Cardiac muscle cell (in vitro differentiated cells and primary cell): ENCODE measurements at regions not wholly inside any gene's neighbourhood (a gene's known extent, or its start where the extent isn't known, plus 50 kb on each side); places are given as distances from the start of the nearest gene placed in this dataset.

Experiments
- DNase-seq, 2 donors: peaks; one replicate each; pipeline versions ENCODE4 v3.0.0 to v3.0.0-alpha.2; 2010 to 2017; ENCODE audit warnings: low read depth in 1 of 2, low spot score in 1 of 2
- H3K27ac ChIP-seq: fragments of 200-600 bp; sonication (generic); 2 replicates; pipeline ENCODE4 v1.5.1; 2016
- H3K27me3 ChIP-seq: fragments of 200-600 bp; sonication (generic); 2 replicates; pipeline ENCODE4 v1.6.0; 2016; ENCODE audit warnings: control low read depth
- H3K36me3 ChIP-seq: fragments of 200-600 bp; sonication (generic); 2 replicates; pipeline ENCODE4 v1.5.1; 2016; ENCODE audit warnings: control low read depth
- H3K4me1 ChIP-seq: fragments of 200-600 bp; sonication (generic); 2 replicates; pipeline ENCODE4 v1.8.1; 2017; ENCODE audit warnings: low read depth, mild to moderate bottlenecking, mixed run types
- H3K4me3 ChIP-seq: fragments of 200-600 bp; sonication (generic); 2 replicates; pipeline ENCODE4 v1.5.1; 2016; ENCODE audit warnings: mild to moderate bottlenecking
- H3K9me3 ChIP-seq: fragments of 200-600 bp; sonication (generic); 2 replicates; pipeline ENCODE4 v1.5.1; 2017; ENCODE audit warnings: low read depth, mild to moderate bottlenecking, control low read depth
- TF ChIP-seq, protein P1 (sequence below): IDR thresholded peaks from 2 replicates; pipeline ENCODE4 v1.5.1; 2012; ENCODE audit warnings: low read depth, mild to moderate bottlenecking, low read length

DNA sequence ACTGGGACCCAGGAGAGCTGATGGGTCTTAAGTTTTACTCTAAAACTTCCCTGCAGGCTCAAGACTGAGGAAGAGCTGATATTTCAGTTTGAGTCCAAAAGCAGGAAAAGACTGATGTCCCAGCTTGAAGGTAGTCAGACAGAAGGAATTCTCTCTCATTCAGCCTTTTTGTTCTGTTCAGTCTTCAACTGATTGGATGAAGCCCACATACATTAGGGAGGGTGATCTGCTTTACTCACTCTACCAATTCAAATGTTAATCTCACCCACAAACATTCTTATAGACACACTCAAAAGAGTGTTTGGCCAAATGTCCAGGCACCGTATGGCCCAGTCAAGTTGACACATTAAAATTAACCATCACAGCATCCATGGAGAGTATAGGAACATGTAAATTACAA is 173.5 kb downstream of the KCNRG start:
- no peak overlapping the region for H3K27ac ChIP-seq
- no peak overlapping the region for H3K4me3 ChIP-seq
- H3K9me3 ChIP-seq, result no peaks in the 10 kb centered on the region
- H3K27me3 ChIP-seq, result no peaks in the 10 kb centered on the region
- TF ChIP-seq, protein P1, sequence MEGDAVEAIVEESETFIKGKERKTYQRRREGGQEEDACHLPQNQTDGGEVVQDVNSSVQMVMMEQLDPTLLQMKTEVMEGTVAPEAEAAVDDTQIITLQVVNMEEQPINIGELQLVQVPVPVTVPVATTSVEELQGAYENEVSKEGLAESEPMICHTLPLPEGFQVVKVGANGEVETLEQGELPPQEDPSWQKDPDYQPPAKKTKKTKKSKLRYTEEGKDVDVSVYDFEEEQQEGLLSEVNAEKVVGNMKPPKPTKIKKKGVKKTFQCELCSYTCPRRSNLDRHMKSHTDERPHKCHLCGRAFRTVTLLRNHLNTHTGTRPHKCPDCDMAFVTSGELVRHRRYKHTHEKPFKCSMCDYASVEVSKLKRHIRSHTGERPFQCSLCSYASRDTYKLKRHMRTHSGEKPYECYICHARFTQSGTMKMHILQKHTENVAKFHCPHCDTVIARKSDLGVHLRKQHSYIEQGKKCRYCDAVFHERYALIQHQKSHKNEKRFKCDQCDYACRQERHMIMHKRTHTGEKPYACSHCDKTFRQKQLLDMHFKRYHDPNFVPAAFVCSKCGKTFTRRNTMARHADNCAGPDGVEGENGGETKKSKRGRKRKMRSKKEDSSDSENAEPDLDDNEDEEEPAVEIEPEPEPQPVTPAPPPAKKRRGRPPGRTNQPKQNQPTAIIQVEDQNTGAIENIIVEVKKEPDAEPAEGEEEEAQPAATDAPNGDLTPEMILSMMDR, result no peak
- no peak for DNase-seq
- H3K36me3 ChIP-seq, result no peaks in the 10 kb centered on the region
- H3K4me1 ChIP-seq, result no peaks in the 10 kb centered on the region

DNA sequence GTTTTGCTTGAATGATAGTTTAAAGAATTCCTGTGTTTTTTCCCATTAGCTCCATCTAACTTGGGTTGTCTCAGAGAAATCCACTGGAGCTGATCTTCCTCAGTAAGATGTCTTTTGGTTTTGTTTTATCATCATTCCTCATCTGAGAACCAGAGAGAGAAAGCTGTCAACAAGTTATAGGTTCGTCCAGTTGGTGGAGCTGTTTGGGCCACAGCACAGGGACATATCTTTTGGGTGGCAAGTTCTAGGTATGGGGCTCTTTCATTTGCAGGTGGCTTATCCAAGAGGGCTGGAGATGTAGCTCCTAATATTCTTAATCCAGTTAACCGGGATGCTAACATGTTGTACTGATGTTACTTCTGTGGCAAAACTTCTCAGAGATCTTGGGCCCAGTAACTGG is 174.2 kb downstream of the KCNRG start:
- H3K9me3 ChIP-seq, result no peaks in the 10 kb centered on the region
- H3K4me3 ChIP-seq, result no peak overlapping the region
- no peaks in the 10 kb centered on the region for H3K27me3 ChIP-seq
- H3K36me3 ChIP-seq, result no peaks in the 10 kb centered on the region
- H3K27ac ChIP-seq, result no peak overlapping the region
- no peaks in the 10 kb centered on the region for H3K4me1 ChIP-seq
- DNase-seq, result no peak
- TF ChIP-seq, protein P1, result no peak

DNA sequence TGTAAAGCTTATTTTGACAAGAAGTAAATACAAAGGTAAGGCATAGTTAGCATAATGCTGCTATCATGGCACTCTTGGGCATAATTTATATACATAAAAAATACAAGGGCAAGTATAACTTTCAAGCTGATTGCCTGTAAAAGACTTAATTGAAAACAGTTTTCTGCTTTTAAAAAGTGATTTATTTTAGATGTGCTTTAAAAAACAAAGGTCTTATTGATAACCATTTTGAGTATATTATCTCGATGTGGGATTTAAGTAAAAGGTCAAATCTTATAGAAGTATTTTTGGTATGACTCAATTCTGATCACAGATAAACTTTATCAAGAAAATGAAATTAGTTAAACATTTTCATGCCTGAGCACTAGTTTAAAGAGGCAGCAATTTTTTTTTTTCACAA is 175.8 kb downstream of the KCNRG start:
- Histone ChIP-seq H3K27ac (no peak overlapping the region), H3K4me3 (no peak overlapping the region), H3K36me3 (no peaks in the 10 kb centered on the region), H3K27me3 (no peaks in the 10 kb centered on the region), H3K9me3 (no peaks in the 10 kb centered on the region), H3K4me1 (no peaks in the 10 kb centered on the region)
- no peak for DNase-seq
- TF ChIP-seq, protein P1, result no peak

GRCh38 chr13:50192272-50192813 is 177.1 kb downstream of the KCNRG start:
- H3K27ac ChIP-seq, result no peak overlapping the region
- H3K4me1 ChIP-seq, result no peaks in the 10 kb centered on the region
- TF ChIP-seq, protein P1, result no peak
- H3K36me3 ChIP-seq, result no peaks in the 10 kb centered on the region
- H3K4me3 ChIP-seq, result no peak overlapping the region
- no peaks in the 10 kb centered on the region for H3K27me3 ChIP-seq
- DNase-seq, result no peak
- no peaks in the 10 kb centered on the region for H3K9me3 ChIP-seq

DNA sequence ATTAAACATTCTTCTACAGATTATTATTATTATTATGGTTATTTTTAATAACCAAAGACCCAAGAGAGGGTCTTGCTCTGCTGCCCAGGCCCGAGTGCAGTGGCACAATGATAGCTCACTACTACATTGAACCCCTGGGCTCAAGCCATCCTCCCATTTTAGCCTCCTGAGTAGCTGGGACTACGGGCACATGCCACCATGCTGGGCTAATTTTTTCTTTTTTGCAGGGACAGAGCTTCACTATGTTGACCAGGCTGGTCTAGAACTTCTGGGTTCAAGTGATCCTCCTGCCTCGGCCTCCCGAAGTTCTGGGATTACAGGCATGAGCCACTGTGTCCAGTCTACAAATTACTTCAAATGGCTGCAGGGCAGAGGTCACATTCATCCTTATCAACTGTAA is 179.8 kb downstream of the KCNRG start:
- no peaks in the 10 kb centered on the region for H3K27me3 ChIP-seq
- no peaks in the 10 kb centered on the region for H3K4me1 ChIP-seq

More for the DNA sequence above, 179.8 kb downstream of the KCNRG start:
- Histone ChIP-seq H3K27ac (no peak overlapping the region), H3K36me3 (no peaks in the 10 kb centered on the region), H3K4me3 (no peak overlapping the region), H3K9me3 (no peaks in the 10 kb centered on the region)
- TF ChIP-seq, protein P1, result no peak
- DNase-seq, result no peak
